Panc1 (cell line): ENCODE measurements at regions not wholly inside any gene's neighbourhood (a gene's known extent, or its start where the extent isn't known, plus 50 kb on each side); places are given as distances from the start of the nearest gene placed in this dataset.

ENCODE experiments used
- POLR2AphosphoS5 ChIP-seq: IDR thresholded peaks from 2 replicates; pipeline ENCODE4 v1.6.1; 2012; ENCODE audit warnings: mild to moderate bottlenecking, low read depth, low read length, moderate library complexity
- SIN3A ChIP-seq: IDR thresholded peaks from 2 replicates; pipeline ENCODE4 v1.6.1; 2012; ENCODE audit warnings: low read depth, mild to moderate bottlenecking, low read length, moderate library complexity, borderline replicate concordance; ENCODE audit not compliant: insufficient read depth
- TCF7L2 ChIP-seq: IDR thresholded peaks from 2 replicates; pipeline ENCODE4 v1.6.1; 2011; ENCODE audit warnings: mild to moderate bottlenecking, low read depth, low read length, inconsistent platforms
- TF ChIP-seq, protein P1 (sequence below): fragments of 450-650 bp; IDR thresholded peaks from 2 replicates; pipeline ENCODE4 v1.5.1; 2017; ENCODE audit warnings: mild to moderate bottlenecking

DNA sequence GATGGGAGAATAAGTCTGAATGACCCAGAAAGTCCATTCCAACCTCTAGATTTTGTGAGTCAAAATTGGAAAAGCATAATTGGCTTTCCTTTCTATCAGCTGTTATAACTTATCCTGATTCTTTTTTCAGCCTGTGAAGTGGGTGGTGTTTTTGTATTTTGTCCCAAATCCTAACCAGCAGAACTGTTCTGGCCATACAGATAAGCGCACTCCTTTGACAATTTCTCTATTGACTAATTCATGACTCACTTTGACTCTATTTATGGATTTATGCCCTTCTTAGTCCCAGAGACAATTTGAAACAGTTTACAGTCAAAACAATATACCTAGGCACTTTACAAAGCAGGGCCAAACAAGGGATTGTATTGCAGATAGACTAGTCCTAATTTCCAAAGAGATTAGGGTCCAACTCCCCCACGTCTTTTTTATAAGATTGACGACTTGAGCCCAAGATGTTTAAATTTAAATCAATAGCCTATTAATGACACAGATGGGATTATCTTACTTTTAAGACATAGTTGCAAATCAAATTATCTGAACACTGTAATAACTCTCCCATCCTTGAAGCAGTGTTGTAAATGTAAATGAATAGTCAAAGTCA, 301.7 kb upstream of the SEMA6A start:
- TF ChIP-seq, protein P1, sequence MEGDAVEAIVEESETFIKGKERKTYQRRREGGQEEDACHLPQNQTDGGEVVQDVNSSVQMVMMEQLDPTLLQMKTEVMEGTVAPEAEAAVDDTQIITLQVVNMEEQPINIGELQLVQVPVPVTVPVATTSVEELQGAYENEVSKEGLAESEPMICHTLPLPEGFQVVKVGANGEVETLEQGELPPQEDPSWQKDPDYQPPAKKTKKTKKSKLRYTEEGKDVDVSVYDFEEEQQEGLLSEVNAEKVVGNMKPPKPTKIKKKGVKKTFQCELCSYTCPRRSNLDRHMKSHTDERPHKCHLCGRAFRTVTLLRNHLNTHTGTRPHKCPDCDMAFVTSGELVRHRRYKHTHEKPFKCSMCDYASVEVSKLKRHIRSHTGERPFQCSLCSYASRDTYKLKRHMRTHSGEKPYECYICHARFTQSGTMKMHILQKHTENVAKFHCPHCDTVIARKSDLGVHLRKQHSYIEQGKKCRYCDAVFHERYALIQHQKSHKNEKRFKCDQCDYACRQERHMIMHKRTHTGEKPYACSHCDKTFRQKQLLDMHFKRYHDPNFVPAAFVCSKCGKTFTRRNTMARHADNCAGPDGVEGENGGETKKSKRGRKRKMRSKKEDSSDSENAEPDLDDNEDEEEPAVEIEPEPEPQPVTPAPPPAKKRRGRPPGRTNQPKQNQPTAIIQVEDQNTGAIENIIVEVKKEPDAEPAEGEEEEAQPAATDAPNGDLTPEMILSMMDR = no peak
- TF ChIP-seq SIN3A (no peak), POLR2AphosphoS5 (no peak), TCF7L2 (no peak)
